ENCODE measurements at regions not wholly inside any gene's neighbourhood (a gene's known extent, or its start where the extent isn't known, plus 50 kb on each side); places are given as distances from the start of the nearest gene placed in this dataset.

DNA sequence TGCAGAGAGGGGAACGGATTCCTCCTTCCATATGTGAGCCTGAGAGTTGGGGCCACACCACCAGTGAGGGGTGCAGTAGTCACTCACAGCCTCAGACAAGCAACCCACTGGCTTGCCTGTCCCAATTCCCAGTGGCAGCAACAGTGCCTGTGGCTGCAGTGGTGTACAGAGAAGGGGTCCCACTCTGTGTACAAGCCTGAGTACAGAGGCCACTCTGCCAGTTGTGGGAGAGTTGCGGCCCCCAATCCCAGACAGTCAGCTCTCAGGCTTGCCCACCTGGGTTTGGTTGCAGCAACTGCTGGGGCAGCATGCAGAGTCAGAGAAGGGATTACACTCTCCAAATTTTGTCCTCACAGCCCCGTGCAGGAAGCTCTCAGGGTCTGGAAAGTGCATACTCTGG, 133.2 kb upstream of the RFX3 start:
- TF ChIP-seq, protein P1, sequence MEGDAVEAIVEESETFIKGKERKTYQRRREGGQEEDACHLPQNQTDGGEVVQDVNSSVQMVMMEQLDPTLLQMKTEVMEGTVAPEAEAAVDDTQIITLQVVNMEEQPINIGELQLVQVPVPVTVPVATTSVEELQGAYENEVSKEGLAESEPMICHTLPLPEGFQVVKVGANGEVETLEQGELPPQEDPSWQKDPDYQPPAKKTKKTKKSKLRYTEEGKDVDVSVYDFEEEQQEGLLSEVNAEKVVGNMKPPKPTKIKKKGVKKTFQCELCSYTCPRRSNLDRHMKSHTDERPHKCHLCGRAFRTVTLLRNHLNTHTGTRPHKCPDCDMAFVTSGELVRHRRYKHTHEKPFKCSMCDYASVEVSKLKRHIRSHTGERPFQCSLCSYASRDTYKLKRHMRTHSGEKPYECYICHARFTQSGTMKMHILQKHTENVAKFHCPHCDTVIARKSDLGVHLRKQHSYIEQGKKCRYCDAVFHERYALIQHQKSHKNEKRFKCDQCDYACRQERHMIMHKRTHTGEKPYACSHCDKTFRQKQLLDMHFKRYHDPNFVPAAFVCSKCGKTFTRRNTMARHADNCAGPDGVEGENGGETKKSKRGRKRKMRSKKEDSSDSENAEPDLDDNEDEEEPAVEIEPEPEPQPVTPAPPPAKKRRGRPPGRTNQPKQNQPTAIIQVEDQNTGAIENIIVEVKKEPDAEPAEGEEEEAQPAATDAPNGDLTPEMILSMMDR (IDR thresholded peaks at IDR 0.05): no peak
- TF ChIP-seq POLR2A (IDR thresholded peaks at IDR 0.05): no peak

Measured in lower leg skin (tissue), 3 donors.